ENCODE measurements at regions not wholly inside any gene's neighbourhood (a gene's known extent, or its start where the extent isn't known, plus 50 kb on each side); places are given as distances from the start of the nearest gene placed in this dataset.

GRCh38 chr14:61930101-61930857 lies 168.1 kb downstream of the SNAPC1 start:
- TF ChIP-seq, protein P1, sequence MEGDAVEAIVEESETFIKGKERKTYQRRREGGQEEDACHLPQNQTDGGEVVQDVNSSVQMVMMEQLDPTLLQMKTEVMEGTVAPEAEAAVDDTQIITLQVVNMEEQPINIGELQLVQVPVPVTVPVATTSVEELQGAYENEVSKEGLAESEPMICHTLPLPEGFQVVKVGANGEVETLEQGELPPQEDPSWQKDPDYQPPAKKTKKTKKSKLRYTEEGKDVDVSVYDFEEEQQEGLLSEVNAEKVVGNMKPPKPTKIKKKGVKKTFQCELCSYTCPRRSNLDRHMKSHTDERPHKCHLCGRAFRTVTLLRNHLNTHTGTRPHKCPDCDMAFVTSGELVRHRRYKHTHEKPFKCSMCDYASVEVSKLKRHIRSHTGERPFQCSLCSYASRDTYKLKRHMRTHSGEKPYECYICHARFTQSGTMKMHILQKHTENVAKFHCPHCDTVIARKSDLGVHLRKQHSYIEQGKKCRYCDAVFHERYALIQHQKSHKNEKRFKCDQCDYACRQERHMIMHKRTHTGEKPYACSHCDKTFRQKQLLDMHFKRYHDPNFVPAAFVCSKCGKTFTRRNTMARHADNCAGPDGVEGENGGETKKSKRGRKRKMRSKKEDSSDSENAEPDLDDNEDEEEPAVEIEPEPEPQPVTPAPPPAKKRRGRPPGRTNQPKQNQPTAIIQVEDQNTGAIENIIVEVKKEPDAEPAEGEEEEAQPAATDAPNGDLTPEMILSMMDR (IDR thresholded peaks at IDR 0.05): no peak

DNA sequence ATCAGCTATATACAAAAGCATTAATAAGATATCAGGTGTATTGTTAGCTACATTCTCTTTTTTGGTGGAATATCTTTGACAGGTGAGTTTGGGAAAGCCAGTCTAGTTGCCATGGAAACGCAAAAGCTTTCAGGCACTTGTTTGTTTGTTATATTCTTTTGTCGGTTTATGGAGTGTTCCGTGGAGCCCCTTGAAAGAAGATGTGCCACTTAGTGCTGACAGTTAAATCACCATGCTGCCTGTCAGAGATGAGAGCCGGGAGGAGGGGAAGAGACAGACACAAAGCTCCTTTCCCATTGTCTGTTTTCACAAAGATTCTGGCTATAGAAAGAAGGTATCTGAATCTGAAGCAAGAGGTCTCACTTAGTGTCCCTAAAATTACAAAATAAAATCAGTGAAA lies 170.8 kb downstream of the SNAPC1 start:
- TF ChIP-seq, protein P1 (IDR thresholded peaks at IDR 0.05): no peak

DNA sequence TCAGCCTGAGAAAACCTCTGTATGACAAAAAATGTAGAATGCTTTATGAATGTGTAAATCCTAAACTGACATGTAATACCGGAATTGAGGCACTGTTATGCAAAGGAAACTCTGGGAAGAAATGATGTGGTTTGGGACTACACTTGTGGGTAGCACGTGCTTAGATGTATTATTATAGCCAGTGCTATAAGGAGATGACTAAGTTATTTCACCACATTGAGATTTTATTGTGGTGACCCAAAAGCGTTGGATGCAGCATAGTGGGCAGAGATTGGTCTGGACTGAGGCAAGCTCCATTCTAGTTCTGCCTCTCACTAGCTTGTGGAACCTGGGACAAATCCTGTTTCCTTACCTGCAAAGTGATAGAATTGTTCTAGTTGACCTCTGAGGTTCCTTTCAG lies 172.2 kb downstream of the SNAPC1 start:
- TF ChIP-seq, protein P1 (IDR thresholded peaks at IDR 0.05): no peak

DNA sequence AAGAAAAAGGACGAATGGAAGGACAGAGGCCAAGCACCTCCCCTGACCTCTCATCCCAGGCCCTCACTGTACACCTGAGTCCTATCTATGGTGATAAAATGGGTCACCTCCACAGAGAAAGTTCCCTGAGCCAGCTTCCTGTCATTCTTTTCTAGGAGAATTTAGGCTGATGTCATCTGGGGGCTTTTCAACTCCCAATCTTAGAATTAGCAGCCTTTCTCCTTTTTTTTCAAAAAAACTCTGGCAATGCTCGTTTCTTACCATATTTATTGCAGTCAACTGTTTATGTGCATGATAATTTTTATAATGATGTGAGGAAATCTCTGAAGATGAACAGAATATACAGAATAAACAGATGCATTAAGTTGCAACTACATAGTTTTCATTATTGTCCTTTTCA lies 177.6 kb downstream of the SNAPC1 start:
- TF ChIP-seq, protein P1 (IDR thresholded peaks at IDR 0.05): no peak

- TF ChIP-seq, protein P1 (IDR thresholded peaks at IDR 0.05): no peak
Observed at GRCh38 chr14:61940666-61941420, 178.6 kb downstream of the SNAPC1 start.

DNA sequence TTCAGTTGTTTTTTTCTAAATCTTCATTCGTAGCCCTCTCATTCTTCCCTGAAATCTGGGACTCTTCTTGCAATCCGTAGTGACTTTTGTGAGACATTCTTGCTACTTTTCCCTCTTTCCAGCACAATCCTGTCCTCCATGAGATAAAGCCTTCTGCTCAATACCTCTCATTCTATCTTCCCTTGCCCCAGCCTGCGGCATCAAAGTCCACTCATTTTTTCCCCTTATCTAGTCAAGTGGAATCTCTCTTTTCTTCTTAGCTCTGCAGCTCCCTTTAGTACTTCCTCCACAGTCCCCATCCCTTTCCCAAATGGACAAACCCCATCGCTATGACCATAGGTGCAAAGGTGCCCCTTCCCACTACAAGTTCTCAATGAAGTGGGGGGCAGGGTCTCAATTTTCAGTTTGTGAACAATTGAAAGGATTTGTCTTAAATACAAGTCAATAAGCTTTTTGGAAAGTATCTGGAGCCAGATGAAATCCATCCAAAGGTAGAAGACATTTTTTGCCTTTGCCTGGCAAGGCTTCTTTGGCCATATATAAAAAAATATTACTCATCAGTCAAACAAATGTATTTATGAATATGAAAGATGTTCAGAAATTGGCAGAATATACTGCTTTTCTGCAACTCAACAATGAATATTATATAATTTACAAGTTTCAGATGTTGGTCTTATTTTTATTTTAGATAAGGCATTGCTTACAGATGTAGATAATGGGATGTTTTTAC lies 179.4 kb downstream of the SNAPC1 start:
- TF ChIP-seq, protein P1 (IDR thresholded peaks at IDR 0.05): no peak

DNA sequence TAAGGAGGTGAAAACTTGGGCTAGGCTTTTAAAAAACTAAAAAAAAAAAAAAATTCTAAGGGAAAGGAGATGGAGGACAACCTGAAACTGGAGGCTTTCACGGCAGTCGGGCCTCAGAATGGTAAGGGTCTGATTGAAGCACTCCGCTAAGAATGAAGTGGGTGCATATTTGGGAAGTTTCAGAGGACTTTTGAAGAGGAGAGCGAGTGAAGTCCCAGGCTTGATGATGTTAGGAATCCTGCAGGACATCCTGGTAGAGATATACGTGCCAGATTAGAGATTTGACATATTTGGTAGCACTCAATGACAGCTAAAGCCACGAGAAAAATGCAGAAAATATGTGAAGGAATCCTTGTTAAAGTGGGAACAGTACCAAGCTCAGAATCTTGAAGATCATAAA lies 186.2 kb downstream of the SNAPC1 start:
- TF ChIP-seq, protein P1 (IDR thresholded peaks at IDR 0.05): no peak

Data from LNCAP (cell line).